HL-60 (cell line): ENCODE measurements at regions not wholly inside any gene's neighbourhood (a gene's known extent, or its start where the extent isn't known, plus 50 kb on each side); places are given as distances from the start of the nearest gene placed in this dataset.

Experiments
- DNase-seq, 2 experiments: peaks; one replicate each; pipeline ENCODE4 v3.0.0-alpha.2; 2010 to 2020; ENCODE audit warnings: low read depth in 1 of 2, low spot score in 1 of 2
- H3K27ac ChIP-seq: fragments of 250-450 bp; sonication (Bioruptor Pico); replicated peaks from 2 replicates; pipeline ENCODE4 v1.5.1; 2020; ENCODE audit warnings: mild to moderate bottlenecking, moderate library complexity
- H3K27me3 ChIP-seq: fragments of 250-450 bp; sonication (Bioruptor Pico); 2 replicates; pipeline ENCODE4 v1.5.1; 2021; ENCODE audit warnings: mild to moderate bottlenecking, moderate library complexity; ENCODE audit not compliant: insufficient read depth, poor library complexity, severe bottlenecking
- H3K4me3 ChIP-seq: replicated peaks from 2 replicates; pipeline ENCODE4 v1.5.1; 2011; ENCODE audit warnings: mild to moderate bottlenecking, control low read depth, low read length; ENCODE audit not compliant: insufficient read depth
- GABPA ChIP-seq: IDR thresholded peaks from 2 replicates; pipeline ENCODE4 v1.6.1; 2012; ENCODE audit warnings: low read depth
- POLR2AphosphoS5 ChIP-seq: IDR thresholded peaks from 2 replicates; pipeline ENCODE4 v1.6.1; 2012; ENCODE audit warnings: low read depth
- SPI1 ChIP-seq: IDR thresholded peaks from 2 replicates; pipeline ENCODE4 v1.6.1; 2012; ENCODE audit warnings: low read depth, mild to moderate bottlenecking, borderline replicate concordance
- TF ChIP-seq, protein P1 (sequence below): IDR thresholded peaks from 2 replicates; pipeline ENCODE4 v1.6.1; 2012; ENCODE audit warnings: low read depth; ENCODE audit not compliant: insufficient replicate concordance
- TF ChIP-seq, protein P2 (sequence below): IDR thresholded peaks from one replicate; pipeline ENCODE4 v1.5.1; 2011; ENCODE audit warnings: low read length, control low read depth, inconsistent platforms; ENCODE audit not compliant: insufficient read depth

DNA sequence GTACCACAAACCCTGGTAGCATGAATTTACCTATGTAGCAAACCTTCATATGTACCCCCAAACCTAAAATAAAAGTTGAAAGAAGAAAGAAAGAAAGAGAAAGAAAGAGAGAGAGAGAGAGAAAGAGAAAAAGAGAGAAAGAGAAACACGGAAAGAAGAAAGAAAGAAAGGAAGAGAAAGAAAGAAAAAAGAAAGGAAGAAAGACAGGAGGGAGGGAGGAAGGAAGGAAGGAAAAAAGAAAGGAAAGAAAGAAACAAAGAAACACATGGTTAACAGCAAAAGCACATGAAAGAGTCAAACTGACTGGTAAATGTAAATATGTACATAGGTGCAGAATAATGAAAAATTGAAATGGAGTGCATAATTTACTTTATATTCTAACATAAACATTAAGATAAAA is 903.4 kb downstream of the LRFN5 start:
- no peak for DNase-seq
- Histone ChIP-seq H3K4me3 (no peak overlapping the region), H3K27ac (no peak overlapping the region), H3K27me3 (no peaks in the 10 kb centered on the region)
- TF ChIP-seq, protein P1, sequence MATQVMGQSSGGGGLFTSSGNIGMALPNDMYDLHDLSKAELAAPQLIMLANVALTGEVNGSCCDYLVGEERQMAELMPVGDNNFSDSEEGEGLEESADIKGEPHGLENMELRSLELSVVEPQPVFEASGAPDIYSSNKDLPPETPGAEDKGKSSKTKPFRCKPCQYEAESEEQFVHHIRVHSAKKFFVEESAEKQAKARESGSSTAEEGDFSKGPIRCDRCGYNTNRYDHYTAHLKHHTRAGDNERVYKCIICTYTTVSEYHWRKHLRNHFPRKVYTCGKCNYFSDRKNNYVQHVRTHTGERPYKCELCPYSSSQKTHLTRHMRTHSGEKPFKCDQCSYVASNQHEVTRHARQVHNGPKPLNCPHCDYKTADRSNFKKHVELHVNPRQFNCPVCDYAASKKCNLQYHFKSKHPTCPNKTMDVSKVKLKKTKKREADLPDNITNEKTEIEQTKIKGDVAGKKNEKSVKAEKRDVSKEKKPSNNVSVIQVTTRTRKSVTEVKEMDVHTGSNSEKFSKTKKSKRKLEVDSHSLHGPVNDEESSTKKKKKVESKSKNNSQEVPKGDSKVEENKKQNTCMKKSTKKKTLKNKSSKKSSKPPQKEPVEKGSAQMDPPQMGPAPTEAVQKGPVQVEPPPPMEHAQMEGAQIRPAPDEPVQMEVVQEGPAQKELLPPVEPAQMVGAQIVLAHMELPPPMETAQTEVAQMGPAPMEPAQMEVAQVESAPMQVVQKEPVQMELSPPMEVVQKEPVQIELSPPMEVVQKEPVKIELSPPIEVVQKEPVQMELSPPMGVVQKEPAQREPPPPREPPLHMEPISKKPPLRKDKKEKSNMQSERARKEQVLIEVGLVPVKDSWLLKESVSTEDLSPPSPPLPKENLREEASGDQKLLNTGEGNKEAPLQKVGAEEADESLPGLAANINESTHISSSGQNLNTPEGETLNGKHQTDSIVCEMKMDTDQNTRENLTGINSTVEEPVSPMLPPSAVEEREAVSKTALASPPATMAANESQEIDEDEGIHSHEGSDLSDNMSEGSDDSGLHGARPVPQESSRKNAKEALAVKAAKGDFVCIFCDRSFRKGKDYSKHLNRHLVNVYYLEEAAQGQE, result no peak
- TF ChIP-seq, protein P2, sequence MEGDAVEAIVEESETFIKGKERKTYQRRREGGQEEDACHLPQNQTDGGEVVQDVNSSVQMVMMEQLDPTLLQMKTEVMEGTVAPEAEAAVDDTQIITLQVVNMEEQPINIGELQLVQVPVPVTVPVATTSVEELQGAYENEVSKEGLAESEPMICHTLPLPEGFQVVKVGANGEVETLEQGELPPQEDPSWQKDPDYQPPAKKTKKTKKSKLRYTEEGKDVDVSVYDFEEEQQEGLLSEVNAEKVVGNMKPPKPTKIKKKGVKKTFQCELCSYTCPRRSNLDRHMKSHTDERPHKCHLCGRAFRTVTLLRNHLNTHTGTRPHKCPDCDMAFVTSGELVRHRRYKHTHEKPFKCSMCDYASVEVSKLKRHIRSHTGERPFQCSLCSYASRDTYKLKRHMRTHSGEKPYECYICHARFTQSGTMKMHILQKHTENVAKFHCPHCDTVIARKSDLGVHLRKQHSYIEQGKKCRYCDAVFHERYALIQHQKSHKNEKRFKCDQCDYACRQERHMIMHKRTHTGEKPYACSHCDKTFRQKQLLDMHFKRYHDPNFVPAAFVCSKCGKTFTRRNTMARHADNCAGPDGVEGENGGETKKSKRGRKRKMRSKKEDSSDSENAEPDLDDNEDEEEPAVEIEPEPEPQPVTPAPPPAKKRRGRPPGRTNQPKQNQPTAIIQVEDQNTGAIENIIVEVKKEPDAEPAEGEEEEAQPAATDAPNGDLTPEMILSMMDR, result no peak
- TF ChIP-seq GABPA (no peak), POLR2AphosphoS5 (no peak), SPI1 (no peak)

DNA sequence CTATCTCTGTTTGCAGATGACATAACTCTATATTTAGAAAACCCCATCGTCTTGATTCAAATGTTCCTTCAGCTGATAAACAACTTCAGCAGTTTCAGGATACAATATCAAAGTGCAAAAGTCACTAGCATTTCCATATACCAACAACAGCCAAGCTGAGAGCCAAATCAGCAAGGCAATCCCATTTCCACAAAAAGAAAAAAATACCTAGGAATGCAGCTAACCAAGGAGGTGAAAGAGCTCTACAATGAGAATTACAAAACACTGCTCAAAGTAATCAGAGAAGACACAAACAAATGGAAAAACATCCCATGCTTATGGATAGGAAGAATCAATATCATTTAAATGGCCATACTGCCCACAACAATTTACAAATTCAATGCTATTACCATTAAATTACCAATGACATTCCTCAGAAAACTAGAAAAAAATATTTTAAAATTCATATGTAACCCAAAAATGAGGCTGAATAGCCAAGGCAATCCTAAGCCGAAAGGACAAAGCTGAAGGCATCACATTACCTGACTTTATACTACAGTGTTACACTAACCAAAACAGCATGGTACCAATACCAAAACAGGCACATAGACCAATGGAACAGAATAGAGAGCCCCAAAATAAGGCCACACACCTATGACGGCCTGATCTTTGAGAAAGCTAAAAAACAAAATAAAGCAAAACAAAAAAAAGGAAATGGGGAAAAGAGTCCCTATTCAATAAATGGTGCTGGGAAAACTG is 901.7 kb downstream of the LRFN5 start:
- no peak overlapping the region for H3K27ac ChIP-seq
- H3K4me3 ChIP-seq, result no peak overlapping the region
- TF ChIP-seq GABPA, result no peak
- TF ChIP-seq, protein P1, result no peak
- TF ChIP-seq POLR2AphosphoS5, result no peak
- no peak for TF ChIP-seq SPI1
- TF ChIP-seq, protein P2, result no peak
- DNase-seq, result no peak
- H3K27me3 ChIP-seq, result no peaks in the 10 kb centered on the region

DNA sequence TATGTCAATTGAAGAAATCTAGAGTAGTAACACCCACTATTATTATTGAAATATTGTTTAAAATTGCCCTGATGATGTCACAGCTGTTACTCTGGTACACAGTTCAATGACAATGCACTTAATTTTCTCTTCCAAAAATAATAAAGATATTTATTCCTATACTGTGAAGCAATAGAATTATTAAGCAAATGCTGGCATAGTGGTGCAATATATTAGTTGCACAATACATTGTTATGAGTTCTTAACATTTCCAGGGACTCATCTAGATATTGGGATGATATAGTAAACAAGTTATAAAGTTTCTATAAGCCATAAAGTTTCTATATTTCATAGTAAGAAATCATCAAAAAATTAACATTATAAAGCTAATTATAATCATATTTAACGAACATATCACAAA is 897.8 kb downstream of the LRFN5 start:
- DNase-seq, result no peak
- no peaks in the 10 kb centered on the region for H3K27me3 ChIP-seq
- TF ChIP-seq SPI1, result no peak
- no peak for TF ChIP-seq GABPA
- TF ChIP-seq, protein P1, result no peak
- no peak for TF ChIP-seq POLR2AphosphoS5
- TF ChIP-seq, protein P2, result no peak
- no peak overlapping the region for H3K4me3 ChIP-seq
- H3K27ac ChIP-seq, result no peak overlapping the region
